HepG2 (cell line): ENCODE measurements at regions not wholly inside any gene's neighbourhood (a gene's known extent, or its start where the extent isn't known, plus 50 kb on each side); places are given as distances from the start of the nearest gene placed in this dataset.

Experiments
- ATAC-seq: fragments of 200-7000 bp; cut with Tn5 transposase; 3 replicates; pipeline ENCODE4 v1.9.1; 2020; ENCODE audit warnings: mild to moderate bottlenecking, moderate library complexity
- BruUV-seq: library from RNA; stranded (reverse); fragments of 400-500 nt; replicated peaks from 2 replicates; lab custom pipeline; 2021; lab: Mats Ljungman, UMichigan
- CTCF ChIA-PET: fragments of 300-600 bp; formaldehyde crosslinking; extraction: SDS; loops from one replicate; lab custom pipeline; 2021; ENCODE audit warnings: low total read pairs, inconsistent platforms, low intra/inter-chr PET ratio; lab: Yijun Ruan, JAX
- POLR2A ChIA-PET: fragments of 350-600 bp; sonication (Branson Sonifier 250); formaldehyde crosslinking; loops from one replicate; lab custom pipeline; 2020; ENCODE audit warnings: antibody characterized with exemption, inconsistent platforms; lab: Yijun Ruan, JAX
- DNase-seq: peaks from one replicate; pipeline ENCODE4 v3.0.0-alpha.2; 2015; ENCODE audit warnings: low spot score
- FAIRE-seq: peaks from 3 replicates; lab custom pipeline; 2011; peaks lifted over from hg19 to GRCh38; lab: Jason Lieb, UNC
- H2AFZ ChIP-seq: one replicate; pipeline ENCODE4 v1.6.1; 2011; ENCODE audit warnings: low read length, inconsistent platforms
- H3K27ac ChIP-seq: fragments of 300-600 bp; 3 replicates; pipeline ENCODE4 v1.8.0; 2011; ENCODE audit warnings: mixed run types, mild to moderate bottlenecking, mixed read lengths, low read length, inconsistent platforms; ENCODE audit not compliant: insufficient read depth; ENCODE audit errors: extremely low read length
- H3K27me3 ChIP-seq, 2 experiments: fragments of 200-600 bp in 1 of 2; 2 replicates in 1 of 2; 3 replicates in 1 of 2; pipeline versions ENCODE4 v1.6.0 to v1.8.0; 2011; ENCODE audit warnings: low read length in 2 of 2, mild to moderate bottlenecking in 2 of 2, moderate library complexity in 2 of 2, inconsistent platforms in 1 of 2; ENCODE audit not compliant: insufficient read depth in 2 of 2, control insufficient read depth in 1 of 2
- H3K36me3 ChIP-seq, 2 experiments: fragments of 200-600 bp in 1 of 2; replicated peaks in 1 of 2; 2 replicates in 1 of 2; 3 replicates in 1 of 2; pipeline versions ENCODE4 v1.5.1 to v1.8.0; 2011; ENCODE audit warnings: low read length in 2 of 2, inconsistent platforms in 1 of 2; ENCODE audit not compliant: insufficient read depth in 2 of 2, control insufficient read depth in 1 of 2
- H3K4me1 ChIP-seq: 2 replicates; pipeline ENCODE4 v1.5.1; 2012; ENCODE audit warnings: low read length, inconsistent platforms; ENCODE audit not compliant: insufficient read depth
- H3K4me2 ChIP-seq: 2 replicates; pipeline ENCODE4 v1.6.0; 2011; ENCODE audit warnings: low read depth, low read length, inconsistent platforms
- H3K4me3 ChIP-seq, 3 experiments: fragments of 200-600 bp in 1 of 3; sonication (generic), shearing (Covaris generic) in 1 of 3; replicated peaks in 1 of 3; 2 replicates each; pipeline ENCODE4 v1.5.1; 2011 to 2016; ENCODE audit warnings: low read length in 3 of 3, inconsistent platforms in 2 of 3, low read depth in 2 of 3, mild to moderate bottlenecking in 2 of 3, control low read depth in 1 of 3, mixed read lengths in 1 of 3; ENCODE audit not compliant: insufficient read depth in 1 of 3
- H3K79me2 ChIP-seq: one replicate; pipeline ENCODE4 v1.6.1; 2011; ENCODE audit warnings: low read length, inconsistent platforms; ENCODE audit not compliant: insufficient read depth
- H3K9ac ChIP-seq: 2 replicates; pipeline ENCODE4 v1.6.0; 2011; ENCODE audit warnings: mild to moderate bottlenecking, low read depth, low read length, inconsistent platforms; ENCODE audit not compliant: insufficient read depth
- H3K9me3 ChIP-seq: 2 replicates; pipeline ENCODE4 v1.5.1; 2012; ENCODE audit warnings: mild to moderate bottlenecking, low read length
- H4K20me1 ChIP-seq: 2 replicates; pipeline ENCODE4 v1.6.0; 2011; ENCODE audit warnings: inconsistent platforms, mild to moderate bottlenecking, low read length, moderate library complexity; ENCODE audit not compliant: insufficient read depth
- FOSL2 ChIP-seq: sonication (generic); formaldehyde crosslinking; IDR thresholded peaks from 2 replicates; pipeline ENCODE4 v1.4.0; 2020; ENCODE audit warnings: missing genetic modification reagents
- KLF11 ChIP-seq: IDR thresholded peaks from 2 replicates; pipeline ENCODE4 v1.6.1; 2016; ENCODE audit warnings: missing compliant biosample characterization
- MAFF ChIP-seq: IDR thresholded peaks from 2 replicates; pipeline ENCODE4 v1.6.1; 2011; ENCODE audit warnings: low read depth, low read length, improper control_type of control experiment
- MAFK ChIP-seq, 2 experiments: IDR thresholded peaks in 1 of 2; conservative IDR thresholded peaks in 1 of 2; 2 replicates each; pipeline ENCODE4 v1.6.1; 2011; ENCODE audit warnings: improper control_type of control experiment in 2 of 2, low read length in 2 of 2
- MEIS1 ChIP-seq: sonication (generic); formaldehyde crosslinking; IDR thresholded peaks from 2 replicates; pipeline ENCODE4 v1.9.0; 2021; ENCODE audit warnings: mild to moderate bottlenecking, missing genetic modification reagents, moderate library complexity, borderline replicate concordance
- NFIB ChIP-seq: sonication (generic); formaldehyde crosslinking; IDR thresholded peaks from 2 replicates; pipeline ENCODE4 v1.9.0; 2021; ENCODE audit warnings: missing genetic modification reagents, mild to moderate bottlenecking, borderline replicate concordance
- SYNCRIP ChIP-seq: fragments of 200-400 bp; formaldehyde crosslinking; IDR thresholded peaks from 2 replicates; pipeline ENCODE4 v1.6.1; 2018; ENCODE audit warnings: mild to moderate bottlenecking, low read depth, low read length; ENCODE audit not compliant: insufficient read depth
- WGBS: methylation state at CpG from one replicate; pipeline ENCODE4 v1.1.6; 2017; ENCODE audit warnings: low lambda C conversion rate; 5-methylcytosine and 5-hydroxymethylcytosine counted together
- in situ Hi-C: cut with HindIII; loops from 2 replicates; pipeline ENCODE4 v1.10.0; 2017; ENCODE audit warnings: low pct_unique_long_range_greater_than_20kb; ENCODE audit not compliant: extremely low pct_ligation_motif_present
- intact Hi-C: fragments of 100-400 bp; cut with micrococcal nuclease; formaldehyde crosslinking; loops from one replicate; pipeline ENCODE4 v1.10.0; 2022; ENCODE audit not compliant: unreplicated experiment
- TF ChIP-seq, protein P1 (sequence below): sonication (generic); formaldehyde crosslinking; IDR thresholded peaks from 2 replicates; pipeline ENCODE4 v1.4.0; 2020; ENCODE audit warnings: missing genetic modification reagents

DNA sequence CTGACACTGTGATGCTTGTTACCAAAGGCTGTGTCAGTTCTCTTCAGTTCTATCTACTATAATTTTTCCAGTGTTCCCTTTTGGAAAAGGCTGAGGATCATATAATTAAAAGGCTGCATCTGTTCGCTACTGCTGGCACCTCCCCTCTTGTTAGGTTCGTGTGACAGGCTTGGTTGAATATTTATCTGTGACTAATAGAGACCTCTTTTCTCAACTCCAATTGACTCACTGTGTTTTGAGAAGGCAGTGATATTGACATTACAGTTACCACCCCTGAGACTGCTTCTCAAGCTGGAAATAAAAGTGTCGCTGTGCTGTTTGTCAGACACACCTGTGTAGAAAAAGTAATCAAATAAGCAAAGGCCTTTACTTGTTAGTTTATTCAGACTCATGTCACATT, 205.5 kb upstream of the KCNH7 start (continued):
- TF ChIP-seq, protein P1, sequence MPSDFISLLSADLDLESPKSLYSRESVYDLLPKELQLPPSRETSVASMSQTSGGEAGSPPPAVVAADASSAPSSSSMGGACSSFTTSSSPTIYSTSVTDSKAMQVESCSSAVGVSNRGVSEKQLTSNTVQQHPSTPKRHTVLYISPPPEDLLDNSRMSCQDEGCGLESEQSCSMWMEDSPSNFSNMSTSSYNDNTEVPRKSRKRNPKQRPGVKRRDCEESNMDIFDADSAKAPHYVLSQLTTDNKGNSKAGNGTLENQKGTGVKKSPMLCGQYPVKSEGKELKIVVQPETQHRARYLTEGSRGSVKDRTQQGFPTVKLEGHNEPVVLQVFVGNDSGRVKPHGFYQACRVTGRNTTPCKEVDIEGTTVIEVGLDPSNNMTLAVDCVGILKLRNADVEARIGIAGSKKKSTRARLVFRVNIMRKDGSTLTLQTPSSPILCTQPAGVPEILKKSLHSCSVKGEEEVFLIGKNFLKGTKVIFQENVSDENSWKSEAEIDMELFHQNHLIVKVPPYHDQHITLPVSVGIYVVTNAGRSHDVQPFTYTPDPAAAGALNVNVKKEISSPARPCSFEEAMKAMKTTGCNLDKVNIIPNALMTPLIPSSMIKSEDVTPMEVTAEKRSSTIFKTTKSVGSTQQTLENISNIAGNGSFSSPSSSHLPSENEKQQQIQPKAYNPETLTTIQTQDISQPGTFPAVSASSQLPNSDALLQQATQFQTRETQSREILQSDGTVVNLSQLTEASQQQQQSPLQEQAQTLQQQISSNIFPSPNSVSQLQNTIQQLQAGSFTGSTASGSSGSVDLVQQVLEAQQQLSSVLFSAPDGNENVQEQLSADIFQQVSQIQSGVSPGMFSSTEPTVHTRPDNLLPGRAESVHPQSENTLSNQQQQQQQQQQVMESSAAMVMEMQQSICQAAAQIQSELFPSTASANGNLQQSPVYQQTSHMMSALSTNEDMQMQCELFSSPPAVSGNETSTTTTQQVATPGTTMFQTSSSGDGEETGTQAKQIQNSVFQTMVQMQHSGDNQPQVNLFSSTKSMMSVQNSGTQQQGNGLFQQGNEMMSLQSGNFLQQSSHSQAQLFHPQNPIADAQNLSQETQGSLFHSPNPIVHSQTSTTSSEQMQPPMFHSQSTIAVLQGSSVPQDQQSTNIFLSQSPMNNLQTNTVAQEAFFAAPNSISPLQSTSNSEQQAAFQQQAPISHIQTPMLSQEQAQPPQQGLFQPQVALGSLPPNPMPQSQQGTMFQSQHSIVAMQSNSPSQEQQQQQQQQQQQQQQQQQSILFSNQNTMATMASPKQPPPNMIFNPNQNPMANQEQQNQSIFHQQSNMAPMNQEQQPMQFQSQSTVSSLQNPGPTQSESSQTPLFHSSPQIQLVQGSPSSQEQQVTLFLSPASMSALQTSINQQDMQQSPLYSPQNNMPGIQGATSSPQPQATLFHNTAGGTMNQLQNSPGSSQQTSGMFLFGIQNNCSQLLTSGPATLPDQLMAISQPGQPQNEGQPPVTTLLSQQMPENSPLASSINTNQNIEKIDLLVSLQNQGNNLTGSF (CRISPR knock-in tag), result no peak
- TF ChIP-seq, all 625 proteins: peak for 0

GRCh38 chr2:163043201-163043600, 204.6 kb upstream of the KCNH7 start:
- H3K4me3 ChIP-seq, result no peak overlapping the region
- H3K4me2 ChIP-seq, result no peak overlapping the region
- H3K9me3 ChIP-seq, result no peaks in the 10 kb centered on the region
- ATAC-seq (no peak), FAIRE-seq (no peak), DNase-seq (no peak)
- no TSS peak for BruUV-seq
- H4K20me1 ChIP-seq, result no peaks in the 10 kb centered on the region
- no peaks in the 10 kb centered on the region for H3K36me3 ChIP-seq
- ChIA-PET CTCF (no interaction called here), POLR2A (no interaction called here)
- H3K9ac ChIP-seq, result no peak overlapping the region
- H3K27me3 ChIP-seq, result no peaks in the 10 kb centered on the region
- TF ChIP-seq MAFK (conservative IDR thresholded peaks at IDR 0.05 in 1 of 2, IDR thresholded peaks at IDR 0.05 in 1 of 2; ENCODE audit: low read length in 2 of 2) (peak; percentile 61 to 77), KLF11 (CRISPR knock-in tag) (no peak), NFIB (CRISPR knock-in tag) (no peak), MEIS1 (CRISPR knock-in tag) (no peak), FOSL2 (CRISPR knock-in tag) (no peak), MAFF (peak; percentile 60; the same call in 1 of the 2 replicates), SYNCRIP (no peak)
- no peaks in the 10 kb centered on the region for H3K79me2 ChIP-seq
- WGBS, result 4% methylated on average over 1 of the region's 1 CpG
- intact Hi-C loops, result no loop called here
- in situ Hi-C loops, result no loop called here
- no peak overlapping the region for H2AFZ ChIP-seq
- no peak overlapping the region for H3K27ac ChIP-seq
- no peaks in the 10 kb centered on the region for H3K4me1 ChIP-seq
